ENCODE measurements at regions not wholly inside any gene's neighbourhood (a gene's known extent, or its start where the extent isn't known, plus 50 kb on each side); places are given as distances from the start of the nearest gene placed in this dataset.

GRCh38 chrX:118878977-118879376 lies 55.4 kb downstream of the ZCCHC12 start:
- no peak for DNase-seq (ENCODE audit: low read depth)
- H3K4me3 ChIP-seq (ENCODE audit: low read depth, low read length), result no peak overlapping the region
- TF ChIP-seq CTCF (IDR thresholded peaks at IDR 0.05; ENCODE audit: insufficient read depth, low read depth, low read length, missing control alignments), result no peak

DNA sequence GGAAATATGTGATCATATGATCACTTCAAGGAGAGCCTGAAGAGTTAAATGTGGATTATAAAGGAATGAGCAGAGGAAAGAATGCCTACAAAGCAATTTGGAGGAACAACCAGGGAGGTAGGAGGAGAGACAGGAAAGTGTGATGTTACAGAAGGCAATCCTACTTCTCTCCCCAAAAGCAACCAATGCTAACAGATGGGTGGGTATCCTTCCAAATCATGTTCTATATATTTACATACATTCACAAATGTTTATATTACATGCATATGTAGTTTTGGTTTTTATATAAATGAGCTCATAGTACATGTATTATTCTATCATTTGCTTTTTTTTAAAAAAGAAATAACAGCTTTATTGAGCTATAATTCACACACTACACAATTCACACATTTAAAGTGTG lies 56.0 kb downstream of the ZCCHC12 start:
- DNase-seq (ENCODE audit: low read depth), result no peak
- no peak overlapping the region for H3K4me3 ChIP-seq (ENCODE audit: low read depth, low read length)
- no peak for TF ChIP-seq CTCF (IDR thresholded peaks at IDR 0.05; ENCODE audit: insufficient read depth, low read depth, low read length, missing control alignments)

GRCh38 chrX:118883994-118884393 lies 60.4 kb downstream of the ZCCHC12 start:
- TF ChIP-seq CTCF (IDR thresholded peaks at IDR 0.05; ENCODE audit: insufficient read depth, low read depth, low read length, missing control alignments), result no peak
- H3K4me3 ChIP-seq (ENCODE audit: low read depth, low read length), result no peak overlapping the region
- no peak for DNase-seq (ENCODE audit: low read depth)

GRCh38 chrX:118884552-118885138 lies 61.0 kb downstream of the ZCCHC12 start:
- no peak for TF ChIP-seq CTCF (IDR thresholded peaks at IDR 0.05; ENCODE audit: insufficient read depth, low read depth, low read length, missing control alignments)
- no peak for DNase-seq (ENCODE audit: low read depth)
- no peak overlapping the region for H3K4me3 ChIP-seq (ENCODE audit: low read depth, low read length)

- DNase-seq (ENCODE audit: low read depth), result no peak
These were observed 70.3 kb downstream of the ZCCHC12 start for GRCh38 chrX:118893923-118894322.

DNA sequence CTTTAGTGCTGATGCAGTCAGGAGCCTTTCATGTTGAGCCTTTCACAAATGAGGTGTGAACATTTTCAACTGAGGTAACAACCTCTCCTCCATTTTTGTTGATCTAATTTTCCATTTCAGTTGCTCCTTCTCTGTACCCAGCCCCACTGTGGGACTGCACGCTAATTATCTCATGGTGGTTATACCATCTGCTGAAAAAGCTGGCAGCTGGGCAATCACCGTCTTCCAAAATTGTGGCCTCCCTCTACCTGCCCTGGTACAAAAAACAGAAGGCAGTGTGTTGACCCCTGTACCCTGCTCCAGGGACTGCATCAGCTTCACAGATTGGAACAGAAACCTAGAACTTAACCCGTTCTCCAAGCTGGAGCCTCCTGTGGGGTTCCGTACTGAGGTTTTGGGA lies 72.4 kb upstream of the LONRF3 start:
- no peak overlapping the region for H3K4me3 ChIP-seq (ENCODE audit: low read depth, low read length)
- no peak for TF ChIP-seq CTCF (IDR thresholded peaks at IDR 0.05; ENCODE audit: insufficient read depth, low read depth, low read length, missing control alignments)

More at GRCh38 chrX:118893923-118894322, 70.3 kb downstream of the ZCCHC12 start:
- no peak for TF ChIP-seq CTCF (IDR thresholded peaks at IDR 0.05; ENCODE audit: insufficient read depth, low read depth, low read length, missing control alignments)
- no peak overlapping the region for H3K4me3 ChIP-seq (ENCODE audit: low read depth, low read length)

GRCh38 chrX:118904218-118904617 lies 70.2 kb upstream of the LONRF3 start:
- no peak for TF ChIP-seq CTCF (IDR thresholded peaks at IDR 0.05; ENCODE audit: insufficient read depth, low read depth, low read length, missing control alignments)
- H3K4me3 ChIP-seq (ENCODE audit: low read depth, low read length), result no peak overlapping the region
- DNase-seq (ENCODE audit: low read depth), result peak; percentile 3

More for the DNA sequence above, 72.4 kb upstream of the LONRF3 start:
- no peak for DNase-seq (ENCODE audit: low read depth)
